ENCODE measurements at regions not wholly inside any gene's neighbourhood (a gene's known extent, or its start where the extent isn't known, plus 50 kb on each side); places are given as distances from the start of the nearest gene placed in this dataset.

DNA sequence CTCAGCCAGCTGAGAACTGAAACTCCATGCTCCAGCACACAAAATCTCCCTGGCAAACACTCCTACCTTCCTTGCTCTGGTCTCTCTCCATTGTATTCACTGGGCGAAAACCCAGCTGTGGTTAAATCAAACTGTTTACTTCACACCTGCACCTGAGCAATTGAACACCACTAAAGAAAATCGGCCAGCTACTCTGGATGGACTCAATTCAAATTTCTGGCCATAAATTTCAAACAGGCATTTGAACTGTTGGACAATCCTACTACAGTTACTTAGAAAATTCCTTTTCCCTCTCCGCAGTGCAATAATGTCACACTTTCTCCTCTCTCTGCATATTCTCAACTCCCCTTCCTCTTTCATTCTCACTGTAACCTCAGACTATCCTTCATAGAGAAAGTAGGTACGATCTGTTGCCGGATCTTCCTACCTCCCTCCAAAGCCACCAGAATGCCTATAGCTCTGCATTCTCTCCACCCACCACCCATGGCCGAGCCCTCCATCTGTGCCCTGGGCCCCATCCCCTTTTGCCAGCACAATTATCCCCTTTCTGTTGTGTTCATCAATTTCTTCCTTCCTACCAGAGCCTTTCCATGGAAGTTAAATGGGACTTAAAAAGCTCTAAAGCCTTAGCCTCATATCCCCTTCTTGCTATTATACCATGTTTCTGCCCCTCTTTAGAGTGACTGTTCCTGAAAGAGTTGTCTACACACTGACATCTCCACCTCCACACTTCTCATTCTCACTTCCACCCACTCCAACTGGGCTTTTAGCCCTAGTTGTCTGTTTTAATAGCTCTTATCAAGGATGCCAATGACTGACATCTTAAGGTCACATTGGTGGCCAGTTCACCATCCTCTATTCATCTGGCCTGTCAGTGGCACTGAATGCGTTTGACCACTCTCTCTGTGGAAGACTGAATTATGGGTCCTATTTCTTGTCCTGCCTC lies 127.5 kb upstream of the SLC1A4 start:
- no peaks in the 10 kb centered on the region for H3K79me1 ChIP-seq (ENCODE audit: low read depth, low read length)
- 86% methylated on average over 7 of the region's 7 CpGs; no CpG with 5 or more reads in 1 of the 2 experiments for WGBS, 2 experiments (ENCODE audit: extremely low coverage in 1 of 2, insufficient coverage in 1 of 2, insufficient read length in 1 of 2, insufficient replicate concordance in 2 of 2, low coverage in 1 of 2, low lambda C conversion rate in 2 of 2, missing lambda C conversion rate in 1 of 2)

More for the DNA sequence above, 127.5 kb upstream of the SLC1A4 start:
- Histone ChIP-seq H2AFZ (ENCODE audit: low read length) (no peak overlapping the region), H3K23ac (ENCODE audit: insufficient read length) (no peak overlapping the region), H3K4me3 (ENCODE audit: extremely low read depth in 1 of 4, insufficient read depth in 2 of 4, low read depth in 3 of 4, low read length in 4 of 4) (no peak overlapping the region), H2BK15ac (ENCODE audit: low read length) (no peak overlapping the region), H3K56ac (replicated peaks; ENCODE audit: insufficient read length, low read depth, low read length) (no peak overlapping the region), H3K36me3 (ENCODE audit: control insufficient read depth in 2 of 4, insufficient read depth in 4 of 4, low read length in 3 of 4) (no peaks in the 10 kb centered on the region), H4K8ac (ENCODE audit: extremely low read depth, insufficient read depth, low read length) (no peak overlapping the region), H2BK5ac (ENCODE audit: low read depth, low read length) (no peak overlapping the region), H4K20me1 (replicated peaks in 1 of 2; ENCODE audit: control insufficient read depth in 1 of 2, insufficient read depth in 2 of 2, low read length in 2 of 2) (no peaks in the 10 kb centered on the region), H3K4me2 (ENCODE audit: insufficient read depth in 1 of 2, low read depth in 2 of 2, low read length in 2 of 2) (no peak overlapping the region), H3K9me3 (ENCODE audit: insufficient read depth in 2 of 2, low read depth in 1 of 2, low read length in 1 of 2) (no peaks in the 10 kb centered on the region), H2BK12ac (ENCODE audit: low read depth, low read length) (no peak overlapping the region), H4K5ac (ENCODE audit: insufficient read length, low read depth, low read length) (no peak overlapping the region), H2BK20ac (ENCODE audit: low read length) (no peak overlapping the region; the same call in 1 of the 2 replicates), H3K4me1 (replicated peaks in 1 of 4; ENCODE audit: control insufficient read depth in 3 of 4, insufficient read depth in 4 of 4, low read length in 3 of 4) (peaks cover 9 to 30% (median 18%) of the 10 kb centered on the region in 4 experiments), H2BK120ac (replicated peaks; ENCODE audit: low read depth, low read length) (no peak overlapping the region), H3K27ac (ENCODE audit: low read depth, low read length) (no peak overlapping the region), H3K79me2 (ENCODE audit: control insufficient read depth in 1 of 2, insufficient read depth in 2 of 2, low read length in 2 of 2) (no peaks in the 10 kb centered on the region), H3K23me2 (ENCODE audit: low read depth, low read length) (peaks cover 11% of the 10 kb centered on the region; the same call in 1 of the 2 replicates), H3K18ac (ENCODE audit: extremely low read depth, low read length) (no peak overlapping the region), H3K14ac (ENCODE audit: insufficient read length) (no peak overlapping the region), H3K9ac (replicated peaks in 1 of 4; ENCODE audit: extremely low read depth in 1 of 4, low read depth in 3 of 4, low read length in 3 of 4) (no peak overlapping the region), H4K91ac (replicated peaks; ENCODE audit: insufficient read length, low read length) (no peak overlapping the region), H2AK5ac (ENCODE audit: low read depth, low read length) (no peak overlapping the region), H3K27me3 (replicated peaks in 1 of 4; ENCODE audit: control insufficient read depth in 3 of 4, extremely low read depth in 1 of 4, insufficient read depth in 3 of 4, low read length in 3 of 4) (peaks cover 3 to 62% (median 46%) of the 10 kb centered on the region in 4 experiments), H3K4ac (replicated peaks; ENCODE audit: insufficient read length, low read depth, low read length) (no peak overlapping the region)
- TF ChIP-seq, protein P1, sequence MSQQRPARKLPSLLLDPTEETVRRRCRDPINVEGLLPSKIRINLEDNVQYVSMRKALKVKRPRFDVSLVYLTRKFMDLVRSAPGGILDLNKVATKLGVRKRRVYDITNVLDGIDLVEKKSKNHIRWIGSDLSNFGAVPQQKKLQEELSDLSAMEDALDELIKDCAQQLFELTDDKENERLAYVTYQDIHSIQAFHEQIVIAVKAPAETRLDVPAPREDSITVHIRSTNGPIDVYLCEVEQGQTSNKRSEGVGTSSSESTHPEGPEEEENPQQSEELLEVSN (IDR thresholded peaks at IDR 0.05) = no peak
- TF ChIP-seq MAFK (IDR thresholded peaks at IDR 0.05; ENCODE audit: low read depth, low read length) = no peak
- no peak for TF ChIP-seq TBP (IDR thresholded peaks at IDR 0.05; ENCODE audit: low read depth, low read length)
- TF ChIP-seq SUZ12 (IDR thresholded peaks at IDR 0.05; ENCODE audit: low read length) = no peak
- no peak for TF ChIP-seq SAP30 (IDR thresholded peaks at IDR 0.05; ENCODE audit: insufficient read depth, insufficient replicate concordance, low read length)
- TF ChIP-seq GTF2F1 (IDR thresholded peaks at IDR 0.05; ENCODE audit: borderline replicate concordance, low read depth, low read length) = no peak
- TF ChIP-seq USF2 (IDR thresholded peaks at IDR 0.05; ENCODE audit: low read length) = no peak
- TF ChIP-seq CBX5 (IDR thresholded peaks at IDR 0.05; ENCODE audit: low read depth, low read length) = no peak
- FAIRE-seq (no peak), DNase-seq (ENCODE audit: low read depth in 1 of 2, low spot score in 2 of 2) (no peak)
- CTCF ChIA-PET (ENCODE audit: partially characterized antibody) = interaction anchor here (0.5 to 1.5 kb wide), 4 partner anchors 16 to 243 kb away, joined by 3 to 4 read pairs (median 3); no protein-coding TSS in a partner anchor
- POLR2A ChIA-PET (ENCODE audit: partially characterized antibody) = interaction anchor here (1.1 to 1.3 kb wide), 2 partner anchors 11 to 217 kb away, joined by 3 read pairs; no protein-coding TSS in a partner anchor

Measured in H1 (cell line).